ENCODE measurements at regions not wholly inside any gene's neighbourhood (a gene's known extent, or its start where the extent isn't known, plus 50 kb on each side); places are given as distances from the start of the nearest gene placed in this dataset.

DNA sequence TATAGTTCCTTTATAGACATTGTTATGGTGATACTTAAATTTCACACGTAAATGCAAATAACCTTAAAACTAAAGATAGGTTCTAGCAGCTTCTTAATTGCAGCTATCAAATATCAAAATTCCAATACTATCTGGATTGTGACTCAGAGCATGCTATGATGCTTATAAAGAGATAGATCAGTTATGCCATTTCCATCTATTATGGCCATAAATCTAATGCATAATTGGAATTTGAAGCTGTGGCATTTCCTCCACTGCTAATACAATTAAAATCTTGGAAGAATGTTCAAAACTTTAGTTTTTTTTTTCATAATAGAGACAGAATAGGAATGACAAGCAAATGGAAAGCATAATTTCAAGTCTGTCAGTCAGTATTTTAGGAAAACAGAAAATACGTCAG lies 220.8 kb upstream of the GALNT5 start:
- ChIA-PET CTCF (no interaction called here), SMC1A (ENCODE audit: uncharacterized antibody, unreplicated experiment) (no interaction called here), RAD21 (ENCODE audit: unreplicated experiment) (interaction anchor here (0.6 kb wide), 1 partner anchor 93 kb away, joined by 3 read pairs; no protein-coding TSS in a partner anchor), POLR2A (no interaction called here)
- ATAC-seq (no peak), DNase-seq (ENCODE audit: low read depth, low spot score) (no peak), FAIRE-seq (no peak)
- Histone ChIP-seq H3K36me3 (ENCODE audit: control insufficient read depth in 2 of 2, insufficient read depth in 2 of 2, low read length in 1 of 2) (no peaks in the 10 kb centered on the region), H3K4me2 (ENCODE audit: control insufficient read depth, insufficient read depth) (no peak overlapping the region), H3K27ac (ENCODE audit: control insufficient read depth, insufficient read depth) (no peak overlapping the region), H2AFZ (ENCODE audit: control insufficient read depth, low read depth, low read length) (no peak overlapping the region), H3K4me3 (no peak overlapping the region), H3K9ac (ENCODE audit: control insufficient read depth, insufficient read depth, low read length) (no peak overlapping the region), H3K79me2 (ENCODE audit: control insufficient read depth, insufficient read depth, low read length) (no peaks in the 10 kb centered on the region), H3K4me1 (ENCODE audit: control insufficient read depth, insufficient read depth, low read length) (no peaks in the 10 kb centered on the region), H3K27me3 (replicated peaks in 1 of 2; ENCODE audit: control insufficient read depth in 2 of 2, insufficient read depth in 2 of 2, low read length in 1 of 2) (no peaks in the 10 kb centered on the region), H4K20me1 (ENCODE audit: control insufficient read depth, insufficient read depth) (no peaks in the 10 kb centered on the region), H3K9me3 (replicated peaks; ENCODE audit: control insufficient read depth, insufficient read depth, low read length) (no peaks in the 10 kb centered on the region)
- WGBS (ENCODE audit: insufficient coverage, insufficient replicate concordance, low lambda C conversion rate, missing lambda C conversion rate), result 74% methylated on average over 2 of the region's 2 CpGs
- intact Hi-C loops (cut with micrococcal nuclease; ENCODE audit: unreplicated experiment) (no loop called here), in situ Hi-C loops (cut with MboI) (no loop called here)
- no TSS peak for BruUV-seq (replicated peaks)
- TF ChIP-seq RFX5 (IDR thresholded peaks at IDR 0.05; ENCODE audit: low read depth, low read length), result no peak
- TF ChIP-seq, protein P1, sequence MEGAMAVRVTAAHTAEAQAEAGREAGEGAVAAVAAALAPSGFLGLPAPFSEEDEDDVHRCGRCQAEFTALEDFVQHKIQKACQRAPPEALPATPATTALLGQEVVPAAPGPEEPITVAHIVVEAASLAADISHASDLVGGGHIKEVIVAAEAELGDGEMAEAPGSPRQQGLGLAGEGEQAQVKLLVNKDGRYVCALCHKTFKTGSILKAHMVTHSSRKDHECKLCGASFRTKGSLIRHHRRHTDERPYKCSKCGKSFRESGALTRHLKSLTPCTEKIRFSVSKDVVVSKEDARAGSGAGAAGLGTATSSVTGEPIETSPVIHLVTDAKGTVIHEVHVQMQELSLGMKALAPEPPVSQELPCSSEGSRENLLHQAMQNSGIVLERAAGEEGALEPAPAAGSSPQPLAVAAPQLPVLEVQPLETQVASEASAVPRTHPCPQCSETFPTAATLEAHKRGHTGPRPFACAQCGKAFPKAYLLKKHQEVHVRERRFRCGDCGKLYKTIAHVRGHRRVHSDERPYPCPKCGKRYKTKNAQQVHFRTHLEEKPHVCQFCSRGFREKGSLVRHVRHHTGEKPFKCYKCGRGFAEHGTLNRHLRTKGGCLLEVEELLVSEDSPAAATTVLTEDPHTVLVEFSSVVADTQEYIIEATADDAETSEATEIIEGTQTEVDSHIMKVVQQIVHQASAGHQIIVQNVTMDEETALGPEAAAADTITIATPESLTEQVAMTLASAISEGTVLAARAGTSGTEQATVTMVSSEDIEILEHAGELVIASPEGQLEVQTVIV (IDR thresholded peaks at IDR 0.05; ENCODE audit: borderline replicate concordance, partially characterized antibody), result no peak
- TF ChIP-seq SMARCA5 (IDR thresholded peaks at IDR 0.05), result no peak
- TF ChIP-seq, protein P2, sequence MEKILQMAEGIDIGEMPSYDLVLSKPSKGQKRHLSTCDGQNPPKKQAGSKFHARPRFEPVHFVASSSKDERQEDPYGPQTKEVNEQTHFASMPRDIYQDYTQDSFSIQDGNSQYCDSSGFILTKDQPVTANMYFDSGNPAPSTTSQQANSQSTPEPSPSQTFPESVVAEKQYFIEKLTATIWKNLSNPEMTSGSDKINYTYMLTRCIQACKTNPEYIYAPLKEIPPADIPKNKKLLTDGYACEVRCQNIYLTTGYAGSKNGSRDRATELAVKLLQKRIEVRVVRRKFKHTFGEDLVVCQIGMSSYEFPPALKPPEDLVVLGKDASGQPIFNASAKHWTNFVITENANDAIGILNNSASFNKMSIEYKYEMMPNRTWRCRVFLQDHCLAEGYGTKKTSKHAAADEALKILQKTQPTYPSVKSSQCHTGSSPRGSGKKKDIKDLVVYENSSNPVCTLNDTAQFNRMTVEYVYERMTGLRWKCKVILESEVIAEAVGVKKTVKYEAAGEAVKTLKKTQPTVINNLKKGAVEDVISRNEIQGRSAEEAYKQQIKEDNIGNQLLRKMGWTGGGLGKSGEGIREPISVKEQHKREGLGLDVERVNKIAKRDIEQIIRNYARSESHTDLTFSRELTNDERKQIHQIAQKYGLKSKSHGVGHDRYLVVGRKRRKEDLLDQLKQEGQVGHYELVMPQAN (conservative IDR thresholded peaks at IDR 0.05), result no peak
- TF ChIP-seq, protein P3, sequence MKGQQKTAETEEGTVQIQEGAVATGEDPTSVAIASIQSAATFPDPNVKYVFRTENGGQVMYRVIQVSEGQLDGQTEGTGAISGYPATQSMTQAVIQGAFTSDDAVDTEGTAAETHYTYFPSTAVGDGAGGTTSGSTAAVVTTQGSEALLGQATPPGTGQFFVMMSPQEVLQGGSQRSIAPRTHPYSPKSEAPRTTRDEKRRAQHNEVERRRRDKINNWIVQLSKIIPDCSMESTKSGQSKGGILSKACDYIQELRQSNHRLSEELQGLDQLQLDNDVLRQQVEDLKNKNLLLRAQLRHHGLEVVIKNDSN (IDR thresholded peaks at IDR 0.05; ENCODE audit: borderline replicate concordance, extremely low read length, insufficient read depth, low read depth, low read length), result no peak
- TF ChIP-seq, protein P4, sequence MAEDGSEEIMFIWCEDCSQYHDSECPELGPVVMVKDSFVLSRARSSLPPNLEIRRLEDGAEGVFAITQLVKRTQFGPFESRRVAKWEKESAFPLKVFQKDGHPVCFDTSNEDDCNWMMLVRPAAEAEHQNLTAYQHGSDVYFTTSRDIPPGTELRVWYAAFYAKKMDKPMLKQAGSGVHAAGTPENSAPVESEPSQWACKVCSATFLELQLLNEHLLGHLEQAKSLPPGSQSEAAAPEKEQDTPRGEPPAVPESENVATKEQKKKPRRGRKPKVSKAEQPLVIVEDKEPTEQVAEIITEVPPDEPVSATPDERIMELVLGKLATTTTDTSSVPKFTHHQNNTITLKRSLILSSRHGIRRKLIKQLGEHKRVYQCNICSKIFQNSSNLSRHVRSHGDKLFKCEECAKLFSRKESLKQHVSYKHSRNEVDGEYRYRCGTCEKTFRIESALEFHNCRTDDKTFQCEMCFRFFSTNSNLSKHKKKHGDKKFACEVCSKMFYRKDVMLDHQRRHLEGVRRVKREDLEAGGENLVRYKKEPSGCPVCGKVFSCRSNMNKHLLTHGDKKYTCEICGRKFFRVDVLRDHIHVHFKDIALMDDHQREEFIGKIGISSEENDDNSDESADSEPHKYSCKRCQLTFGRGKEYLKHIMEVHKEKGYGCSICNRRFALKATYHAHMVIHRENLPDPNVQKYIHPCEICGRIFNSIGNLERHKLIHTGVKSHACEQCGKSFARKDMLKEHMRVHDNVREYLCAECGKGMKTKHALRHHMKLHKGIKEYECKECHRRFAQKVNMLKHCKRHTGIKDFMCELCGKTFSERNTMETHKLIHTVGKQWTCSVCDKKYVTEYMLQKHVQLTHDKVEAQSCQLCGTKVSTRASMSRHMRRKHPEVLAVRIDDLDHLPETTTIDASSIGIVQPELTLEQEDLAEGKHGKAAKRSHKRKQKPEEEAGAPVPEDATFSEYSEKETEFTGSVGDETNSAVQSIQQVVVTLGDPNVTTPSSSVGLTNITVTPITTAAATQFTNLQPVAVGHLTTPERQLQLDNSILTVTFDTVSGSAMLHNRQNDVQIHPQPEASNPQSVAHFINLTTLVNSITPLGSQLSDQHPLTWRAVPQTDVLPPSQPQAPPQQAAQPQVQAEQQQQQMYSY (CRISPR knock-in tag; IDR thresholded peaks at IDR 0.05), result no peak
- TF ChIP-seq FOS (IDR thresholded peaks at IDR 0.05; ENCODE audit: borderline replicate concordance, extremely low read depth, insufficient read length), result no peak
- no peak for TF ChIP-seq NR2C1 (IDR thresholded peaks at IDR 0.05)
- TF ChIP-seq, protein P5, sequence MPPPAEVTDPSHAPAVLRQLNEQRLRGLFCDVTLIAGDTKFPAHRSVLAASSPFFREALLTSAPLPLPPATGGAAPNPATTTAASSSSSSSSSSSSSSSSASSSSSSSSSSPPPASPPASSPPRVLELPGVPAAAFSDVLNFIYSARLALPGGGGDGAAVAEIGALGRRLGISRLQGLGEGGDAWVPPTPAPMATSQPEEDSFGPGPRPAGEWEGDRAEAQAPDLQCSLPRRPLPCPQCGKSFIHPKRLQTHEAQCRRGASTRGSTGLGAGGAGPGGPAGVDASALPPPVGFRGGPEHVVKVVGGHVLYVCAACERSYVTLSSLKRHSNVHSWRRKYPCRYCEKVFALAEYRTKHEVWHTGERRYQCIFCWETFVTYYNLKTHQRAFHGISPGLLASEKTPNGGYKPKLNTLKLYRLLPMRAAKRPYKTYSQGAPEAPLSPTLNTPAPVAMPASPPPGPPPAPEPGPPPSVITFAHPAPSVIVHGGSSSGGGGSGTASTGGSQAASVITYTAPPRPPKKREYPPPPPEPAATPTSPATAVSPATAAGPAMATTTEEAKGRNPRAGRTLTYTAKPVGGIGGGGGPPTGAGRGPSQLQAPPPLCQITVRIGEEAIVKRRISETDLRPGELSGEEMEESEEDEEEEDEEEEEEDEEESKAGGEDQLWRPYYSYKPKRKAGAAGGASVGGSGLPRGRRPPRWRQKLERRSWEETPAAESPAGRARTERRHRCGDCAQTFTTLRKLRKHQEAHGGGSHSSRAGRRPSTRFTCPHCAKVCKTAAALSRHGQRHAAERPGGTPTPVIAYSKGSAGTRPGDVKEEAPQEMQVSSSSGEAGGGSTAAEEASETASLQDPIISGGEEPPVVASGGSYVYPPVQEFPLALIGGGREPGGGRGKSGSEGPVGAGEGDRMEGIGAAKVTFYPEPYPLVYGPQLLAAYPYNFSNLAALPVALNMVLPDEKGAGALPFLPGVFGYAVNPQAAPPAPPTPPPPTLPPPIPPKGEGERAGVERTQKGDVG (CRISPR knock-in tag; IDR thresholded peaks at IDR 0.05), result no peak
- TF ChIP-seq ZNF217 (IDR thresholded peaks at IDR 0.05), result no peak
- TF ChIP-seq POLR2A (IDR thresholded peaks at IDR 0.05; ENCODE audit: low read depth, low read length), result no peak
- TF ChIP-seq WRNIP1 (IDR thresholded peaks at IDR 0.05; ENCODE audit: borderline replicate concordance, low read depth, low read length), result no peak
- no peak for TF ChIP-seq RAD21 (IDR thresholded peaks at IDR 0.05; ENCODE audit: insufficient read depth, low read depth, low read length)
